ENCODE measurements at regions not wholly inside any gene's neighbourhood (a gene's known extent, or its start where the extent isn't known, plus 50 kb on each side); places are given as distances from the start of the nearest gene placed in this dataset.
A peak's percentile ranks its signal among the peaks of the same experiment; 100 is the strongest.

DNA sequence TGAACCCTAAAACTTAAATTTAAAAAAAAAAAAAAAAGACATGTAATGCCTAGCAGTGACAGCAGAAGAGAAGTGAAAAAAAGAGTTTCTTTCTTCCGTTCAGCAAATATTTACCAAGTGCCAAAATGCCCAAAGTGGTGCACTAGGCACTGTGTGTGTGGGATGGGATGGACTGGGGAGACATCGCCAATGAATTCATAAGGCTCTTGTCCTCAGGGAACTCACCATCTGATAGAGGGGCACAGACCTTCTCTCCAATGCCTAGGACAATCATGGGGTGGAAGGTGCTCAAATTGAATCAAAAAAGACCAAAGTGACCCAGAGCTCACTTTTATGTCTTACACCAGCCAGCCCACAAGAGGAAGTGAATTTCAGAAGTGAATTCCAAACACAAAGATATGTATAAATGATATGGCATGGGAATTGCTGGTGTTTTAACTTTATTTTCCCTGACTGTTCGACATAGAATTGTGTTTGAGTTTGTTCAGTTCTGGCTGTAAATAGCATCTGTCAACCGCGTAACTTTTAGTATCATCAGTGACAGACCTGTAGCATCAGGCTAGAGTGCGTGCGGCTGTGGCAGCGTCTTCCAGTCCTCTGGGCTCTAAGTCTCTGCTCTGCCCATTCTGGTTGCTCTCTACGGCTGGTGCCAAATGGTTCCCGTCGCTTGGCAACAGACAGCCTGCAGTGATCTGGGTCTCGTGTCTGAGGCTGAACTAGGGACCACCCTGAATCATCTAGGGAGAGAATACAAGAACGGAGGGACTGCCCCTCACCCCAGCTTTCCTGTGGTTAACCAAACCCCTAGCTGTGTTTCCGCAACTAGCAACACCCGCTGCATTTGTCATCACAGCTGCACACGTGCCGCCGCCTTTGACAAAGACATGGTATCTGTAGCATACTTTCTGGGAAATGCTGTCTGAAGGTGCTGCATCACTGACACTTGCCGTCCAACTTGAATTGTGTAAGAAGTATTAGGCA, 154.0 kb upstream of the THBS1 start:
- Histone ChIP-seq H3K4me3 (replicated peaks in 1 of 3; ENCODE audit: low read depth in 2 of 3, low read length in 3 of 3) (peak overlapping the region; percentile 18 to 58 (median 37)), H2AFZ (ENCODE audit: insufficient read depth, low read depth, low read length, poor library complexity, severe bottlenecking) (no peak overlapping the region), H3K4me2 (replicated peaks; ENCODE audit: extremely low read depth, low read length, poor library complexity, severe bottlenecking) (peak overlapping the region; percentile 58), H4K20me1 (ENCODE audit: insufficient read depth, low read length) (no peaks in the 10 kb centered on the region), H3K79me2 (ENCODE audit: insufficient read depth, low read length) (no peaks in the 10 kb centered on the region), H3K9ac (ENCODE audit: insufficient read depth, low read length, poor library complexity, severe bottlenecking) (peak overlapping the region; percentile 80), H3K36me3 (replicated peaks in 1 of 2; ENCODE audit: control insufficient read depth in 1 of 2, insufficient read depth in 2 of 2, low read length in 2 of 2) (no peaks in the 10 kb centered on the region), H3K27ac (ENCODE audit: low read depth in 1 of 2, low read length in 2 of 2) (peak overlapping the region; percentile 81 to 100), H3K4me1 (ENCODE audit: control insufficient read depth in 1 of 2, insufficient read depth in 2 of 2, low read length in 2 of 2) (peaks cover 49 to 53% of the 10 kb centered on the region in 2 donors), H3K9me3 (replicated peaks in 1 of 2; ENCODE audit: control insufficient read depth in 1 of 2, insufficient read depth in 1 of 2, low read length in 2 of 2) (no peaks in the 10 kb centered on the region), H3K27me3 (ENCODE audit: control insufficient read depth in 2 of 2, insufficient read depth in 2 of 2, low read length in 2 of 2) (no peaks in the 10 kb centered on the region)
- H3K36me3 Mint-ChIP-seq: no peaks in the 10 kb centered on the region
- H3K9me3 Mint-ChIP-seq: peaks cover 0 to 2% (median 0%) of the 10 kb centered on the region in 7 donors
- 0% methylated on average over 16 of the region's 19 CpGs for WGBS (ENCODE audit: insufficient coverage)
- H3K4me3 Mint-ChIP-seq: peak overlapping the region; percentile 73 to 93
- TF ChIP-seq, protein P1, sequence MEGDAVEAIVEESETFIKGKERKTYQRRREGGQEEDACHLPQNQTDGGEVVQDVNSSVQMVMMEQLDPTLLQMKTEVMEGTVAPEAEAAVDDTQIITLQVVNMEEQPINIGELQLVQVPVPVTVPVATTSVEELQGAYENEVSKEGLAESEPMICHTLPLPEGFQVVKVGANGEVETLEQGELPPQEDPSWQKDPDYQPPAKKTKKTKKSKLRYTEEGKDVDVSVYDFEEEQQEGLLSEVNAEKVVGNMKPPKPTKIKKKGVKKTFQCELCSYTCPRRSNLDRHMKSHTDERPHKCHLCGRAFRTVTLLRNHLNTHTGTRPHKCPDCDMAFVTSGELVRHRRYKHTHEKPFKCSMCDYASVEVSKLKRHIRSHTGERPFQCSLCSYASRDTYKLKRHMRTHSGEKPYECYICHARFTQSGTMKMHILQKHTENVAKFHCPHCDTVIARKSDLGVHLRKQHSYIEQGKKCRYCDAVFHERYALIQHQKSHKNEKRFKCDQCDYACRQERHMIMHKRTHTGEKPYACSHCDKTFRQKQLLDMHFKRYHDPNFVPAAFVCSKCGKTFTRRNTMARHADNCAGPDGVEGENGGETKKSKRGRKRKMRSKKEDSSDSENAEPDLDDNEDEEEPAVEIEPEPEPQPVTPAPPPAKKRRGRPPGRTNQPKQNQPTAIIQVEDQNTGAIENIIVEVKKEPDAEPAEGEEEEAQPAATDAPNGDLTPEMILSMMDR (IDR thresholded peaks at IDR 0.05): no peak
- H3K27me3 Mint-ChIP-seq (ENCODE audit: low read depth in 3 of 3): peaks cover 0 to 4% (median 0%) of the 10 kb centered on the region in 3 donors
- peak overlapping the region; percentile 97 to 99 (median 98) for H3K27ac Mint-ChIP-seq
- intact Hi-C loops (cut with micrococcal nuclease): loop anchor here in 1 of 2 donors (5.0 kb wide), 3 partner anchors 40 to 100 kb away; no protein-coding TSS in a partner anchor
- DNase-seq: peak; percentile 98 to 100 (median 99)
- H3K4me1 Mint-ChIP-seq: peaks cover 48% of the 10 kb centered on the region

DNA sequence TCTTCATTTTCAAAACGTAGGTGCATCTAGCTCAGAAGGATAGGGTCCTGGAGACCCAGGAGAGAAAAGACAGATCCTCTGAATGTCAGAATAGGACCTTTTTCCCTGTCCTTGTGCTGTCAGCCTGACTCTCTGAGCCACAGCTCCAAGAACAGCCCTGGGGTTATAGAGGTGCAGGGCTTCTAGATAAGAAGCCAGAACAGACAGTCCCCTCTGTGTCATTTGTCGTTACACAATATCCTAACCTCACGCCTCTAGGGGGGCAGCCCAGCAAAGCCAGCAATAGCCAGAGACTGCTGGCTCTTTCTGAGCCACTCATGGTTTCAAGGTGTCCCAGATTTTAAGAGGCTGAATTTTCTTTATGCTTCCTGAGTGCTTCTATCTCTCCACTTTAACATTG, 153.2 kb upstream of the THBS1 start:
- peaks cover 53% of the 10 kb centered on the region for H3K4me1 Mint-ChIP-seq
- WGBS (ENCODE audit: insufficient coverage): 0% methylated on average over 3 of the region's 3 CpGs
- H3K9me3 Mint-ChIP-seq: peaks cover 0 to 2% (median 0%) of the 10 kb centered on the region in 7 donors
- Histone ChIP-seq H3K36me3 (replicated peaks in 1 of 2; ENCODE audit: control insufficient read depth in 1 of 2, insufficient read depth in 2 of 2, low read length in 2 of 2) (no peaks in the 10 kb centered on the region), H4K20me1 (ENCODE audit: insufficient read depth, low read length) (no peaks in the 10 kb centered on the region), H3K27me3 (ENCODE audit: control insufficient read depth in 2 of 2, insufficient read depth in 2 of 2, low read length in 2 of 2) (no peaks in the 10 kb centered on the region), H3K4me2 (replicated peaks; ENCODE audit: extremely low read depth, low read length, poor library complexity, severe bottlenecking) (peak overlapping the region; percentile 58), H3K9ac (ENCODE audit: insufficient read depth, low read length, poor library complexity, severe bottlenecking) (peak overlapping the region; percentile 80), H3K79me2 (ENCODE audit: insufficient read depth, low read length) (no peaks in the 10 kb centered on the region), H2AFZ (ENCODE audit: insufficient read depth, low read depth, low read length, poor library complexity, severe bottlenecking) (no peak overlapping the region), H3K27ac (ENCODE audit: low read depth in 1 of 2, low read length in 2 of 2) (peak overlapping the region; percentile 81 to 100), H3K4me3 (replicated peaks in 1 of 3; ENCODE audit: low read depth in 2 of 3, low read length in 3 of 3) (peak overlapping the region in 1 of 3 experiments; percentile 3), H3K9me3 (replicated peaks in 1 of 2; ENCODE audit: control insufficient read depth in 1 of 2, insufficient read depth in 1 of 2, low read length in 2 of 2) (no peaks in the 10 kb centered on the region), H3K4me1 (ENCODE audit: control insufficient read depth in 1 of 2, insufficient read depth in 2 of 2, low read length in 2 of 2) (peaks cover 50 to 58% of the 10 kb centered on the region in 2 donors)
- peak overlapping the region in 1 of 2 donors; percentile 63 for H3K4me3 Mint-ChIP-seq
- H3K36me3 Mint-ChIP-seq: no peaks in the 10 kb centered on the region
- intact Hi-C loops (cut with micrococcal nuclease): loop anchor here in 1 of 2 donors (5.0 kb wide), 3 partner anchors 40 to 100 kb away; no protein-coding TSS in a partner anchor
- TF ChIP-seq, protein P1 (IDR thresholded peaks at IDR 0.05): no peak
- H3K27me3 Mint-ChIP-seq (ENCODE audit: low read depth in 3 of 3): peaks cover 0 to 5% (median 0%) of the 10 kb centered on the region in 3 donors
- peak overlapping the region; percentile 97 to 99 (median 98) for H3K27ac Mint-ChIP-seq
- DNase-seq: peak; percentile 76 to 89 (median 87)
